Type B pancreatic cell (in vitro differentiated cells): ENCODE measurements at regions not wholly inside any gene's neighbourhood (a gene's known extent, or its start where the extent isn't known, plus 50 kb on each side); places are given as distances from the start of the nearest gene placed in this dataset.

Source experiments
- DNase-seq: peaks from one replicate; pipeline ENCODE4 v3.0.0; 2021; ENCODE audit warnings: mixed read lengths; ENCODE audit not compliant: unreplicated experiment; ENCODE audit errors: extremely low spot score
- H3K27ac Mint-ChIP-seq: 2 replicates; pipeline ENCODE4 v1.8.0; 2021; ENCODE audit warnings: mild to moderate bottlenecking, mixed read lengths
- H3K27me3 Mint-ChIP-seq: 2 replicates; pipeline ENCODE4 v1.8.0; 2021; ENCODE audit warnings: mixed read lengths
- H3K36me3 Mint-ChIP-seq: 2 replicates; pipeline ENCODE4 v1.8.0; 2021; ENCODE audit warnings: mixed read lengths
- H3K4me1 Mint-ChIP-seq: one replicate; pipeline ENCODE4 v1.8.0; 2021; ENCODE audit warnings: mixed read lengths; ENCODE audit not compliant: unreplicated experiment
- H3K4me3 Mint-ChIP-seq: 2 replicates; pipeline ENCODE4 v1.8.0; 2021; ENCODE audit warnings: mild to moderate bottlenecking, mixed read lengths
- H3K9me3 Mint-ChIP-seq: 2 replicates; pipeline ENCODE4 v1.8.0; 2021; ENCODE audit warnings: mixed read lengths
- TF ChIP-seq, protein P1 (sequence below): fragments of 200-600 bp; sonication (generic); conservative IDR thresholded peaks from 2 replicates; pipeline ENCODE4 v1.5.0; 2021; ENCODE audit warnings: antibody characterized with exemption, mild to moderate bottlenecking

DNA sequence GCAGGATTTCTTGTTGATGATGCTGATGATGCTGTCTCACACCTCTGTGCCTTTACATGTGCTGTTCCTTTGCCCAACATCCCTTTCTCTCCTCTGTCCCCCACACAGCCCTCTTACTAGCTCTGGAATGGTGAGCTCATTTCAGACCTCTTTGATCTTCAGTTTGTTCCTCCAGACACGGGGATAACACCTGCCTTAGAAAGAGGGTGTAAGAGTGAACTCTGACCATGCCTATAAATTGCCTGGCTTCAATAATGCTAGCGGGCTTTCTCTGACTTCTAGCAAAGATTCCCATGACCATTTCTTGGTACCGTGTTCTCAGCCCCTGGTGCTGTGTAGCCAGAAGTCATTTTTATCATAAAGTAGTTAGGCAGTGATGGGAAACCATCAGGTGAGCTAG is 55.9 kb upstream of the DRD2 start:
- Mint-ChIP-seq H3K36me3 (no peaks in the 10 kb centered on the region), H3K27ac (no peak overlapping the region), H3K4me3 (no peak overlapping the region), H3K27me3 (peaks cover 23% of the 10 kb centered on the region), H3K9me3 (no peaks in the 10 kb centered on the region), H3K4me1 (no peaks in the 10 kb centered on the region)
- TF ChIP-seq, protein P1, sequence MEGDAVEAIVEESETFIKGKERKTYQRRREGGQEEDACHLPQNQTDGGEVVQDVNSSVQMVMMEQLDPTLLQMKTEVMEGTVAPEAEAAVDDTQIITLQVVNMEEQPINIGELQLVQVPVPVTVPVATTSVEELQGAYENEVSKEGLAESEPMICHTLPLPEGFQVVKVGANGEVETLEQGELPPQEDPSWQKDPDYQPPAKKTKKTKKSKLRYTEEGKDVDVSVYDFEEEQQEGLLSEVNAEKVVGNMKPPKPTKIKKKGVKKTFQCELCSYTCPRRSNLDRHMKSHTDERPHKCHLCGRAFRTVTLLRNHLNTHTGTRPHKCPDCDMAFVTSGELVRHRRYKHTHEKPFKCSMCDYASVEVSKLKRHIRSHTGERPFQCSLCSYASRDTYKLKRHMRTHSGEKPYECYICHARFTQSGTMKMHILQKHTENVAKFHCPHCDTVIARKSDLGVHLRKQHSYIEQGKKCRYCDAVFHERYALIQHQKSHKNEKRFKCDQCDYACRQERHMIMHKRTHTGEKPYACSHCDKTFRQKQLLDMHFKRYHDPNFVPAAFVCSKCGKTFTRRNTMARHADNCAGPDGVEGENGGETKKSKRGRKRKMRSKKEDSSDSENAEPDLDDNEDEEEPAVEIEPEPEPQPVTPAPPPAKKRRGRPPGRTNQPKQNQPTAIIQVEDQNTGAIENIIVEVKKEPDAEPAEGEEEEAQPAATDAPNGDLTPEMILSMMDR: no peak
- DNase-seq: no peak

DNA sequence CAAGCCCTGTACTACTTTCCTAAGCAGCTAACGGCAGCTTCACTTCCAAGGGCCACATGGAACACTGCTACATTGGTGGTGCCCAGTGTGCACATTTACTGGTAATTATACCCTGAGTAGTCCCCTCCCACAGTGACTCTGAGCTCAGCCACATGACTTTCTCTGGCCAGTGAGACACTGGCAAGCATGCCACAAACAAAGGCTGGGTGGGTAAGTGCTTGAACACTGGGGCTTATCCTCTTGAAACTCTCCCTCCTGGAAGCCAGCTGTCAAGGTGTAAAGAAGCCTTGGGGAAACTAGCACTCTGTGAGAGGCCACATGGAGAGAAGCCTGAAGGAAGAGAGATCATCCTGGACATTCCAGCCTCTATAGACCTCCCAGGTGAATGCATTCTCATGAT is 54.4 kb upstream of the DRD2 start:
- H3K4me1 Mint-ChIP-seq: no peaks in the 10 kb centered on the region
- no peak for DNase-seq
- TF ChIP-seq, protein P1: no peak
- H3K36me3 Mint-ChIP-seq: no peaks in the 10 kb centered on the region
- no peak overlapping the region for H3K27ac Mint-ChIP-seq
- no peak overlapping the region for H3K4me3 Mint-ChIP-seq
- no peaks in the 10 kb centered on the region for H3K9me3 Mint-ChIP-seq
- peaks cover 15% of the 10 kb centered on the region for H3K27me3 Mint-ChIP-seq

DNA sequence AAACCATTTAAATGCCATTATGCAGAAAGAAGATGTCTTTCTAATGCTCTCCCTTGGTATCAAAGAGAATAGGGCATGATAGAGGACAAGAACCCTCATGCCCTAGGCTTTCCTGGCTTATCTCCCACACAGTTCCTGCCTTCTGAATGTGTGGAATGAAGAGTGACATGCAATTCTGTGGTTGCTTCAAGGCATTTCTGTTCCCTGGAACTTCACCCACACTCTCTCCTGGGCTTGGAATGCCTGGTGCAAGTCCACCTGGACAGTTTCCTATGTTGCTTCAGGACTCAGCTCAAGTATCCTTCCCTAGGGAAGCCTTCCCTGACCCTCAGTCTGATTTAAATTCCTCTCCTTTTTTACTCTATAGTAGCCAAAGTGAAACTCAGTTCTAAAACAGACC is 53.8 kb upstream of the DRD2 start:
- Mint-ChIP-seq H3K27me3 (peaks cover 13% of the 10 kb centered on the region), H3K27ac (no peak overlapping the region), H3K36me3 (no peaks in the 10 kb centered on the region), H3K9me3 (no peaks in the 10 kb centered on the region), H3K4me1 (no peaks in the 10 kb centered on the region), H3K4me3 (no peak overlapping the region)
- no peak for DNase-seq
- TF ChIP-seq, protein P1: no peak

DNA sequence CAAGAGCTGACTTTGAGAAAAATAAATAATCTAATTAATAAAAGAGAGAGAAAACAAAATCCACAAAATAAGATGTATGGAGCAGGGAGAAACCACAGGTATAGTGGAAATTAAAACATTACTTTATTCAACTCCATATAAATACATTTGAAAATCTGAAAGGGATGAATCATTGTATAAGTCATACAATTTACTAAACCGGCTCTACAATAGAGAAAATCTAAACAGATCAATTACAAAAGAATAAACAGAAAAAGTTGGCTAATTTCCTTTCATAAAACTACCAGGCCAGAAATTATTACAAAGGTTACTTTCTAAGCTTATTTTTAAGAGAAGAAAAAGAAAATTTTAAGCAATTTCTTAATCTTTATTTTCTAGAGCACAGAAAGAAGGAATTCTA is 51.3 kb upstream of the DRD2 start:
- H3K4me3 Mint-ChIP-seq: no peak overlapping the region

More for the DNA sequence above, 51.3 kb upstream of the DRD2 start:
- H3K9me3 Mint-ChIP-seq: no peaks in the 10 kb centered on the region
- TF ChIP-seq, protein P1: no peak
- no peaks in the 10 kb centered on the region for H3K4me1 Mint-ChIP-seq
- no peak for DNase-seq
- no peak overlapping the region for H3K27ac Mint-ChIP-seq
- H3K36me3 Mint-ChIP-seq: no peaks in the 10 kb centered on the region
- peaks cover 9% of the 10 kb centered on the region for H3K27me3 Mint-ChIP-seq
